Gastrocnemius medialis (tissue), 4 donors: ENCODE measurements at regions not wholly inside any gene's neighbourhood (a gene's known extent, or its start where the extent isn't known, plus 50 kb on each side); places are given as distances from the start of the nearest gene placed in this dataset.

ENCODE experiments used
- CTCF ChIP-seq, 5 experiments: fragments of 450-650 bp in 3 of 5; fragments of 200-600 bp in 2 of 5; sonication (generic) in 2 of 5; IDR thresholded peaks in 4 of 5; conservative IDR thresholded peaks in 1 of 5; 1 replicate in 4 of 5; 2 replicates in 1 of 5; pipeline ENCODE4 v1.5.1; 2016 to 2019; ENCODE audit warnings: antibody characterized with exemption in 5 of 5, mild to moderate bottlenecking in 3 of 5, moderate library complexity in 3 of 5
- POLR2A ChIP-seq, 2 donors: fragments of 450-650 bp; IDR thresholded peaks; one replicate each; pipeline ENCODE4 v1.6.1; 2017; ENCODE audit warnings: antibody characterized with exemption in 2 of 2, mild to moderate bottlenecking in 2 of 2, moderate library complexity in 2 of 2

GRCh38 chr1:172790245-172790644 is 131.3 kb downstream of the FASLG start:
- TF ChIP-seq CTCF (IDR thresholded peaks at IDR 0.05 in 4 of 5, conservative IDR thresholded peaks at IDR 0.05 in 1 of 5), result no peak
- no peak for TF ChIP-seq POLR2A (IDR thresholded peaks at IDR 0.05)
